ENCODE measurements at regions not wholly inside any gene's neighbourhood (a gene's known extent, or its start where the extent isn't known, plus 50 kb on each side); places are given as distances from the start of the nearest gene placed in this dataset.

DNA sequence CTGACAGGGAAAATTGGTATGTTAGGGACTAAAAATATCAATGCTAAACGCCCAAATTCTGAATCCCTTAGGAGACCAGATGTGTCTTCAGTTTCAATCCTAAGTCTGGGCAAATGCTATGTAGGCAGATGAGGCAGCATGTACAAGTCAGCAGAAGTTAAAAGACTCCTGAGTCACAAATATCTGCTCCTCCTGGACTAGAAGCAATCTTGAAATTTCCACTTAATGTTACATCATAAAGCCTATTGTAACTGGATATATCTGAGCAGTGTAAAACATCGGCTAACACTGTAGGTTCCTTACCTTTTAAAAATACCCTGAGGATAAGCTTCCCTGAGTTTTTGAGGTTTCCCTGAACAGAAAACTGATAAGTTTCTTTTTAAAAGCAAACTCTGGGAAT is 1087.6 kb upstream of the PIK3C3 start:
- TF ChIP-seq POLR2A (IDR thresholded peaks at IDR 0.05) (no peak), EP300 (IDR thresholded peaks at IDR 0.05) (no peak)
- TF ChIP-seq, protein P1, sequence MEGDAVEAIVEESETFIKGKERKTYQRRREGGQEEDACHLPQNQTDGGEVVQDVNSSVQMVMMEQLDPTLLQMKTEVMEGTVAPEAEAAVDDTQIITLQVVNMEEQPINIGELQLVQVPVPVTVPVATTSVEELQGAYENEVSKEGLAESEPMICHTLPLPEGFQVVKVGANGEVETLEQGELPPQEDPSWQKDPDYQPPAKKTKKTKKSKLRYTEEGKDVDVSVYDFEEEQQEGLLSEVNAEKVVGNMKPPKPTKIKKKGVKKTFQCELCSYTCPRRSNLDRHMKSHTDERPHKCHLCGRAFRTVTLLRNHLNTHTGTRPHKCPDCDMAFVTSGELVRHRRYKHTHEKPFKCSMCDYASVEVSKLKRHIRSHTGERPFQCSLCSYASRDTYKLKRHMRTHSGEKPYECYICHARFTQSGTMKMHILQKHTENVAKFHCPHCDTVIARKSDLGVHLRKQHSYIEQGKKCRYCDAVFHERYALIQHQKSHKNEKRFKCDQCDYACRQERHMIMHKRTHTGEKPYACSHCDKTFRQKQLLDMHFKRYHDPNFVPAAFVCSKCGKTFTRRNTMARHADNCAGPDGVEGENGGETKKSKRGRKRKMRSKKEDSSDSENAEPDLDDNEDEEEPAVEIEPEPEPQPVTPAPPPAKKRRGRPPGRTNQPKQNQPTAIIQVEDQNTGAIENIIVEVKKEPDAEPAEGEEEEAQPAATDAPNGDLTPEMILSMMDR (IDR thresholded peaks at IDR 0.05) = no peak
